GM12878 (cell line): ENCODE measurements at regions not wholly inside any gene's neighbourhood (a gene's known extent, or its start where the extent isn't known, plus 50 kb on each side); places are given as distances from the start of the nearest gene placed in this dataset.

Experiments used
- ATAC-seq: fragments of 200-7000 bp; cut with Tn5 transposase; 3 replicates; pipeline ENCODE4 v1.9.1; 2020; ENCODE audit warnings: mild to moderate bottlenecking, moderate library complexity
- BruUV-seq: library from RNA; stranded (reverse); fragments of 400-500 nt; replicated peaks from 2 replicates; lab custom pipeline; 2021; lab: Mats Ljungman, UMichigan
- CTCF ChIA-PET: fragments of 300-600 bp; sonication (Branson Sonifier 250); formaldehyde crosslinking; extraction: SDS; loops from one replicate; lab custom pipeline; 2021; ENCODE audit warnings: inconsistent platforms; lab: Yijun Ruan, JAX
- POLR2A ChIA-PET: fragments of 350-600 bp; formaldehyde crosslinking; extraction: SDS; loops from one replicate; lab custom pipeline; 2021; ENCODE audit warnings: inconsistent platforms; lab: Charles Lee
- RAD21 ChIA-PET: fragments of 300-600 bp; sonication (Branson Sonifier 250); formaldehyde crosslinking; loops from one replicate; lab custom pipeline; 2023; ENCODE audit warnings: antibody characterized with exemption; ENCODE audit not compliant: unreplicated experiment; lab: Charles Lee
- SMC1A ChIA-PET: fragments of 300-600 bp; sonication (Branson Sonifier 250); formaldehyde crosslinking; loops from one replicate; lab custom pipeline; 2023; ENCODE audit not compliant: unreplicated experiment, uncharacterized antibody; lab: Charles Lee
- DNase-seq: peaks from one replicate; pipeline ENCODE4 v3.0.0-alpha.2; 2011; ENCODE audit warnings: low read depth, low spot score
- FAIRE-seq: peaks from 3 replicates; lab custom pipeline; 2011; peaks lifted over from hg19 to GRCh38; lab: Jason Lieb, UNC
- H2AFZ ChIP-seq: 2 replicates; pipeline ENCODE4 v1.6.0; 2011; ENCODE audit warnings: low read depth, low read length, control low read depth; ENCODE audit not compliant: control insufficient read depth
- H3K27ac ChIP-seq: 2 replicates; pipeline ENCODE4 v1.5.1; 2011; ENCODE audit warnings: control low read depth; ENCODE audit not compliant: control insufficient read depth, insufficient read depth
- H3K27me3 ChIP-seq, 2 experiments: replicated peaks in 1 of 2; 2 replicates each; pipeline versions ENCODE4 v1.6.0 to v1.6.1; 2011; ENCODE audit warnings: low read length in 1 of 2; ENCODE audit not compliant: control insufficient read depth in 2 of 2, insufficient read depth in 2 of 2
- H3K36me3 ChIP-seq, 2 experiments: 2 replicates each; pipeline ENCODE4 v1.5.1; 2011; ENCODE audit warnings: low read length in 1 of 2; ENCODE audit not compliant: control insufficient read depth in 2 of 2, insufficient read depth in 2 of 2
- H3K4me1 ChIP-seq: 2 replicates; pipeline ENCODE4 v1.6.1; 2011; ENCODE audit warnings: mild to moderate bottlenecking, low read length, moderate library complexity, mixed read lengths; ENCODE audit not compliant: control insufficient read depth, insufficient read depth
- H3K4me2 ChIP-seq: 2 replicates; pipeline ENCODE4 v1.6.0; 2011; ENCODE audit warnings: control low read depth; ENCODE audit not compliant: control insufficient read depth, insufficient read depth
- H3K4me3 ChIP-seq: fragments of 200-600 bp; sonication (generic); 2 replicates; pipeline ENCODE4 v1.5.1; 2016
- H3K79me2 ChIP-seq: 2 replicates; pipeline ENCODE4 v1.6.0; 2011; ENCODE audit warnings: low read length; ENCODE audit not compliant: control insufficient read depth, insufficient read depth
- H3K9ac ChIP-seq: 2 replicates; pipeline ENCODE4 v1.8.0; 2011; ENCODE audit warnings: low read length, control low read depth, mixed read lengths; ENCODE audit not compliant: control insufficient read depth, insufficient read depth
- H3K9me3 ChIP-seq: replicated peaks from 3 replicates; pipeline ENCODE4 v1.5.1; 2011; ENCODE audit warnings: mild to moderate bottlenecking, low read length; ENCODE audit not compliant: control insufficient read depth, insufficient read depth
- H4K20me1 ChIP-seq: 2 replicates; pipeline ENCODE4 v1.6.0; 2011; ENCODE audit not compliant: control insufficient read depth, insufficient read depth
- ASH2L ChIP-seq: fragments of 300-600, 200-600 bp; sonication (generic); IDR thresholded peaks from 2 replicates; pipeline ENCODE4 v1.6.1; 2017; ENCODE audit warnings: low read depth, mild to moderate bottlenecking, borderline replicate concordance
- CREM ChIP-seq: IDR thresholded peaks from 2 replicates; pipeline ENCODE4 v1.6.1; 2014; ENCODE audit warnings: antibody characterized with exemption, low read depth
- NFIC ChIP-seq: IDR thresholded peaks from 2 replicates; pipeline ENCODE4 v1.6.1; 2012; ENCODE audit warnings: low read depth, mild to moderate bottlenecking, inconsistent platforms, low read length, moderate library complexity
- PAX8 ChIP-seq: fragments of 450-650 bp; IDR thresholded peaks from 2 replicates; pipeline ENCODE4 v1.6.1; 2017; ENCODE audit warnings: mild to moderate bottlenecking, moderate library complexity
- PML ChIP-seq: IDR thresholded peaks from 2 replicates; pipeline ENCODE4 v1.6.1; 2012; ENCODE audit warnings: low read length, inconsistent platforms
- POLR2AphosphoS5 ChIP-seq: IDR thresholded peaks from 2 replicates; pipeline ENCODE4 v1.6.1; 2011; ENCODE audit warnings: mild to moderate bottlenecking, low read length, inconsistent platforms
- POU2F2 ChIP-seq: IDR thresholded peaks from 3 replicates; pipeline ENCODE4 v1.6.1; 2011; ENCODE audit warnings: low read depth, mild to moderate bottlenecking, low read length, borderline replicate concordance
- ZNF24 ChIP-seq: fragments of 450-650 bp; IDR thresholded peaks from 2 replicates; pipeline ENCODE4 v1.6.1; 2017; ENCODE audit warnings: antibody characterized with exemption, mild to moderate bottlenecking
- ZNF384 ChIP-seq: IDR thresholded peaks from 2 replicates; pipeline ENCODE4 v1.6.1; 2012; ENCODE audit warnings: low read depth, mild to moderate bottlenecking, low read length, improper control_type of control experiment, borderline replicate concordance
- WGBS: methylation state at CpG from one replicate; pipeline ENCODE4 v1.1.6; 2016; ENCODE audit warnings: low lambda C conversion rate; ENCODE audit not compliant: insufficient replicate concordance, insufficient coverage; ENCODE audit errors: missing lambda C conversion rate; 5-methylcytosine and 5-hydroxymethylcytosine counted together
- in situ Hi-C: fragments of 300-500 bp; cut with MboI; formaldehyde crosslinking; loops from 9 replicates; pipeline ENCODE4 v1.14.3; 2018; ENCODE audit warnings: mixed read lengths
- intact Hi-C: fragments of 100-400 bp; cut with micrococcal nuclease; formaldehyde crosslinking; loops from one replicate; pipeline ENCODE4 v1.14.2; 2022; ENCODE audit not compliant: unreplicated experiment
- TF ChIP-seq, protein P1 (sequence below): IDR thresholded peaks from 2 replicates; pipeline ENCODE4 v1.6.1; 2011; ENCODE audit warnings: mild to moderate bottlenecking, low read depth, low read length, moderate library complexity; ENCODE audit not compliant: insufficient replicate concordance
- TF ChIP-seq, protein P2 (sequence below): fragments of 150-350 bp; IDR thresholded peaks from 2 replicates; pipeline ENCODE4 v1.6.1; 2016; ENCODE audit warnings: low read depth, low read length
- TF ChIP-seq, protein P3 (sequence below): fragments of 450-650 bp; formaldehyde crosslinking; IDR thresholded peaks from 2 replicates; pipeline ENCODE4 v1.4.0; 2022; ENCODE audit warnings: mild to moderate bottlenecking, moderate library complexity

DNA sequence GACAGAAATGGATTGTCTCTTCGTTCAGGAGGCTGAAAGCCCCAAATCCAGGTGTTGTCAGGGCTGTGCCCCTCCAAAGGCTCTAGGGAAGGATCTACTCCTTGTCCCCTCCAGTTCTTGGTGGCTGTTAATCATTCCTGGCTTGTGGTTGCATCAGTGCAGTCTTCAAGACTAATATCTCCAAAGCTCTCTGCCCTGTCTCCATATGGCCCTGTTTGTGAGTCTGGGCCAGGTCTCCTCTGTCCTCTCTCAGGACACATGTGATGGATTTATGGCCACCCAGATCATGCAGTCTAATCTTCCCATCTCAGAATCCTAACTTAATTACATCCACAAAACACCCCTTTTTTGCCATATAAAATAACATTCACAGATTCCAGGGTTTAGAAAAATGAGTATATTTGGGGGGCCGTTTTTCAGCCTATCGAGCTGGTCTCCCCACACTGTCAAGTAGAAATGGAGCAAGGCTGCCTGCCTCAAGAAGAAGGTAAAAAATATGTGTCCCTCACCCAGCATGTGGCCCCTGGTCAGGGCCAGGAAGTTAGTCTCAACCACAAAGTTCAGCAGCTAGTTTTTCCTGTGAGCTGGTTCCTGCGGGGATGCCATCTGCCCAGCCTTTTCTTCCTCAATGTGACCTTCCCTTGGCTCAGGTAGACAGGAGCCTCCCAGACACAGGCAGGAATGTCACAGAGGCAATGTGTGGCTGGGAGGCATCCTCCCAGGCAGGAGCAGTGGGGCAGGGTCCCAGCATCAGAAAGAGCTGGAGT lies 509.4 kb downstream of the IRX1 start (continued):
- TF ChIP-seq, protein P1, sequence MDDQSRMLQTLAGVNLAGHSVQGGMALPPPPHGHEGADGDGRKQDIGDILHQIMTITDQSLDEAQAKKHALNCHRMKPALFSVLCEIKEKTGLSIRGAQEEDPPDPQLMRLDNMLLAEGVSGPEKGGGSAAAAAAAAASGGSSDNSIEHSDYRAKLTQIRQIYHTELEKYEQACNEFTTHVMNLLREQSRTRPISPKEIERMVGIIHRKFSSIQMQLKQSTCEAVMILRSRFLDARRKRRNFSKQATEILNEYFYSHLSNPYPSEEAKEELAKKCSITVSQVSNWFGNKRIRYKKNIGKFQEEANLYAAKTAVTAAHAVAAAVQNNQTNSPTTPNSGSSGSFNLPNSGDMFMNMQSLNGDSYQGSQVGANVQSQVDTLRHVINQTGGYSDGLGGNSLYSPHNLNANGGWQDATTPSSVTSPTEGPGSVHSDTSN = no peak
- no peak for TF ChIP-seq ZNF384

DNA sequence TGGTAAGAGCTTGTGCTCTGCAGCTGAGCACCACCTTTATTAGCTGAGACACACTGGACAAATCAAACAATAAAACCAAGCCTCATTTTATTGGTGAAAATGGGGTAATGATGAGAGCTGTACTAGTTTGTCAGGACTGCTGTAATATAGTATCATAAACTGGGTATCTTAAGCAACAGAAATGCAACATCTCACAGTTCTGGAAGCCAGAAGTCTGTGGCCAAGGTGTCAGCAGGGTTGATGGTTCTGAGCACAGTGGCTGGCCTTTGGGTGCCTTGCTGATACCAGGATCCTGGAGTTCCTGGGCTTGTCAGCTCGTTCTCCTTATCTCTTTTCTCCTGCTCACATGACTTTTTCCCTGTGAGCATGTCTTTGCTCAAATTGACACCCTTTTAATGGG lies 513.1 kb downstream of the IRX1 start:
- H3K4me2 ChIP-seq = no peak overlapping the region
- ChIA-PET SMC1A (no interaction called here), POLR2A (no interaction called here), RAD21 (no interaction called here)
- no peaks in the 10 kb centered on the region for H3K36me3 ChIP-seq
- H2AFZ ChIP-seq = no peak overlapping the region
- H4K20me1 ChIP-seq = no peaks in the 10 kb centered on the region
- H3K79me2 ChIP-seq = no peaks in the 10 kb centered on the region
- no TSS peak for BruUV-seq
- intact Hi-C loops (no loop called here), in situ Hi-C loops (no loop called here)
- no peak overlapping the region for H3K27ac ChIP-seq
- FAIRE-seq (no peak), ATAC-seq (no peak), DNase-seq (no peak)
- no peaks in the 10 kb centered on the region for H3K4me1 ChIP-seq
- 0% methylated on average over 1 of the region's 1 CpG for WGBS
- no peak overlapping the region for H3K4me3 ChIP-seq
- no peaks in the 10 kb centered on the region; the same call in 2 of the 3 replicates for H3K9me3 ChIP-seq
- TF ChIP-seq ZNF24 = no peak
- TF ChIP-seq PML = no peak
- no peak for TF ChIP-seq CREM
- TF ChIP-seq, protein P2, sequence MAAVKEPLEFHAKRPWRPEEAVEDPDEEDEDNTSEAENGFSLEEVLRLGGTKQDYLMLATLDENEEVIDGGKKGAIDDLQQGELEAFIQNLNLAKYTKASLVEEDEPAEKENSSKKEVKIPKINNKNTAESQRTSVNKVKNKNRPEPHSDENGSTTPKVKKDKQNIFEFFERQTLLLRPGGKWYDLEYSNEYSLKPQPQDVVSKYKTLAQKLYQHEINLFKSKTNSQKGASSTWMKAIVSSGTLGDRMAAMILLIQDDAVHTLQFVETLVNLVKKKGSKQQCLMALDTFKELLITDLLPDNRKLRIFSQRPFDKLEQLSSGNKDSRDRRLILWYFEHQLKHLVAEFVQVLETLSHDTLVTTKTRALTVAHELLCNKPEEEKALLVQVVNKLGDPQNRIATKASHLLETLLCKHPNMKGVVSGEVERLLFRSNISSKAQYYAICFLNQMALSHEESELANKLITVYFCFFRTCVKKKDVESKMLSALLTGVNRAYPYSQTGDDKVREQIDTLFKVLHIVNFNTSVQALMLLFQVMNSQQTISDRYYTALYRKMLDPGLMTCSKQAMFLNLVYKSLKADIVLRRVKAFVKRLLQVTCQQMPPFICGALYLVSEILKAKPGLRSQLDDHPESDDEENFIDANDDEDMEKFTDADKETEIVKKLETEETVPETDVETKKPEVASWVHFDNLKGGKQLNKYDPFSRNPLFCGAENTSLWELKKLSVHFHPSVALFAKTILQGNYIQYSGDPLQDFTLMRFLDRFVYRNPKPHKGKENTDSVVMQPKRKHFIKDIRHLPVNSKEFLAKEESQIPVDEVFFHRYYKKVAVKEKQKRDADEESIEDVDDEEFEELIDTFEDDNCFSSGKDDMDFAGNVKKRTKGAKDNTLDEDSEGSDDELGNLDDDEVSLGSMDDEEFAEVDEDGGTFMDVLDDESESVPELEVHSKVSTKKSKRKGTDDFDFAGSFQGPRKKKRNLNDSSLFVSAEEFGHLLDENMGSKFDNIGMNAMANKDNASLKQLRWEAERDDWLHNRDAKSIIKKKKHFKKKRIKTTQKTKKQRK = no peak
- TF ChIP-seq ASH2L = no peak
- TF ChIP-seq POLR2AphosphoS5 = no peak
- TF ChIP-seq, protein P3, sequence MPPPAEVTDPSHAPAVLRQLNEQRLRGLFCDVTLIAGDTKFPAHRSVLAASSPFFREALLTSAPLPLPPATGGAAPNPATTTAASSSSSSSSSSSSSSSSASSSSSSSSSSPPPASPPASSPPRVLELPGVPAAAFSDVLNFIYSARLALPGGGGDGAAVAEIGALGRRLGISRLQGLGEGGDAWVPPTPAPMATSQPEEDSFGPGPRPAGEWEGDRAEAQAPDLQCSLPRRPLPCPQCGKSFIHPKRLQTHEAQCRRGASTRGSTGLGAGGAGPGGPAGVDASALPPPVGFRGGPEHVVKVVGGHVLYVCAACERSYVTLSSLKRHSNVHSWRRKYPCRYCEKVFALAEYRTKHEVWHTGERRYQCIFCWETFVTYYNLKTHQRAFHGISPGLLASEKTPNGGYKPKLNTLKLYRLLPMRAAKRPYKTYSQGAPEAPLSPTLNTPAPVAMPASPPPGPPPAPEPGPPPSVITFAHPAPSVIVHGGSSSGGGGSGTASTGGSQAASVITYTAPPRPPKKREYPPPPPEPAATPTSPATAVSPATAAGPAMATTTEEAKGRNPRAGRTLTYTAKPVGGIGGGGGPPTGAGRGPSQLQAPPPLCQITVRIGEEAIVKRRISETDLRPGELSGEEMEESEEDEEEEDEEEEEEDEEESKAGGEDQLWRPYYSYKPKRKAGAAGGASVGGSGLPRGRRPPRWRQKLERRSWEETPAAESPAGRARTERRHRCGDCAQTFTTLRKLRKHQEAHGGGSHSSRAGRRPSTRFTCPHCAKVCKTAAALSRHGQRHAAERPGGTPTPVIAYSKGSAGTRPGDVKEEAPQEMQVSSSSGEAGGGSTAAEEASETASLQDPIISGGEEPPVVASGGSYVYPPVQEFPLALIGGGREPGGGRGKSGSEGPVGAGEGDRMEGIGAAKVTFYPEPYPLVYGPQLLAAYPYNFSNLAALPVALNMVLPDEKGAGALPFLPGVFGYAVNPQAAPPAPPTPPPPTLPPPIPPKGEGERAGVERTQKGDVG (CRISPR knock-in tag) = no peak
- TF ChIP-seq POU2F2 = no peak
- no peak for TF ChIP-seq NFIC
- no peak for TF ChIP-seq PAX8
- TF ChIP-seq, all 136 proteins: peak for 0
- no peak overlapping the region for H3K9ac ChIP-seq
- no peaks in the 10 kb centered on the region for H3K27me3 ChIP-seq
- CTCF ChIA-PET = no interaction called here
